ENCODE measurements at regions not wholly inside any gene's neighbourhood (a gene's known extent, or its start where the extent isn't known, plus 50 kb on each side); places are given as distances from the start of the nearest gene placed in this dataset.

- no peak overlapping the region for H3K14ac ChIP-seq (replicated peaks; ENCODE audit: low read depth, low read length)
- H4K20me1 ChIP-seq (ENCODE audit: insufficient read depth, low read length) = no peaks in the 10 kb centered on the region
- no peak overlapping the region for H3K4ac ChIP-seq (ENCODE audit: low read depth, low read length)
- ChIA-PET POLR2A (ENCODE audit: unreplicated experiment) (no interaction called here), CTCF (no interaction called here)
- no peak overlapping the region for H3K27ac ChIP-seq (ENCODE audit: insufficient read depth, low read length)
- H2BK120ac ChIP-seq (ENCODE audit: low read depth, low read length) = no peak overlapping the region
- ATAC-seq (ENCODE audit: low read depth) (no peak), DNase-seq (no peak)
- H2AFZ ChIP-seq (replicated peaks; ENCODE audit: low read length, poor library complexity) = no peak overlapping the region
- H3K4me2 ChIP-seq (ENCODE audit: low read depth, low read length) = no peak overlapping the region
- no peak overlapping the region for H3K4me3 ChIP-seq (ENCODE audit: insufficient read depth, low read depth, low read length)
- no peak overlapping the region for H4K91ac ChIP-seq (ENCODE audit: insufficient read depth, low read depth, low read length)
- no peak overlapping the region for H3K23ac ChIP-seq (ENCODE audit: low read depth, low read length)
- H2AK9ac ChIP-seq (replicated peaks; ENCODE audit: low read depth, low read length, poor library complexity) = no peak overlapping the region
- H2BK20ac ChIP-seq (ENCODE audit: low read depth, low read length) = no peak overlapping the region
- H3K18ac ChIP-seq (ENCODE audit: low read depth, low read length) = no peak overlapping the region
- H3K56ac ChIP-seq (ENCODE audit: extremely low read depth, insufficient read depth, low read length) = no peak overlapping the region
- H2BK5ac ChIP-seq (ENCODE audit: low read depth, low read length, poor library complexity, severe bottlenecking) = no peak overlapping the region
- no peaks in the 10 kb centered on the region for H3K36me3 ChIP-seq (ENCODE audit: control insufficient read depth, insufficient read depth, low read length)
- no peak for TF ChIP-seq RCOR1 (IDR thresholded peaks at IDR 0.05; ENCODE audit: insufficient replicate concordance, low read length)
- no peak for TF ChIP-seq SMC3 (IDR thresholded peaks at IDR 0.05; ENCODE audit: low read depth, low read length)
- no peak for TF ChIP-seq BHLHE40 (IDR thresholded peaks at IDR 0.05; ENCODE audit: low read depth, low read length)
- TF ChIP-seq POLR2A (IDR thresholded peaks at IDR 0.05; ENCODE audit: low read depth, low read length) = no peak
- no peak for TF ChIP-seq RFX5 (IDR thresholded peaks at IDR 0.05; ENCODE audit: low read depth, low read length)
- TF ChIP-seq CHD1 (IDR thresholded peaks at IDR 0.05; ENCODE audit: low read depth, low read length) = no peak
- TF ChIP-seq FOS (IDR thresholded peaks at IDR 0.05; ENCODE audit: low read depth, low read length) = no peak
- TF ChIP-seq USF2 (IDR thresholded peaks at IDR 0.05; ENCODE audit: low read depth, low read length) = no peak
- TF ChIP-seq RAD21 (IDR thresholded peaks at IDR 0.05; ENCODE audit: low read length) = no peak
- no peak for TF ChIP-seq NFE2L2 (IDR thresholded peaks at IDR 0.05; ENCODE audit: low read depth, low read length)
- TF ChIP-seq MAFK (IDR thresholded peaks at IDR 0.05; ENCODE audit: low read depth, low read length) = no peak
- no peak for TF ChIP-seq ELK1 (IDR thresholded peaks at IDR 0.05; ENCODE audit: borderline replicate concordance, low read depth, low read length)
- TF ChIP-seq MAZ (IDR thresholded peaks at IDR 0.05; ENCODE audit: borderline replicate concordance, low read depth, low read length) = no peak
- no peak for TF ChIP-seq MXI1 (IDR thresholded peaks at IDR 0.05; ENCODE audit: borderline replicate concordance, low read depth, low read length)
- H3K4me1 ChIP-seq (ENCODE audit: control insufficient read depth, insufficient read depth, low read length) = no peaks in the 10 kb centered on the region
- H2BK15ac ChIP-seq (ENCODE audit: low read depth, low read length) = no peak overlapping the region
- in situ Hi-C loops (cut with MboI; ENCODE audit: low sequenced_read_pairs) = no loop called here
- H3K9me3 ChIP-seq (ENCODE audit: control insufficient read depth, insufficient read depth, low read length) = 0 out of 2 replicates have a peak, but pooled peaks cover 1% of the 10 kb centered on the region
- dilution Hi-C loops (cut with HindIII; ENCODE audit: low sequenced_read_pairs, unreplicated experiment) = no loop called here
- intact Hi-C loops (cut with micrococcal nuclease) = no loop called here
- H3K9ac ChIP-seq (ENCODE audit: low read depth, low read length) = no peak overlapping the region
- no peaks in the 10 kb centered on the region for H3K27me3 ChIP-seq (ENCODE audit: control insufficient read depth, insufficient read depth, low read length)
- H4K5ac ChIP-seq (ENCODE audit: low read depth, low read length) = no peak overlapping the region
- no peaks in the 10 kb centered on the region for H3K79me1 ChIP-seq (ENCODE audit: low read depth in 1 of 2, low read length in 2 of 2)
- no peaks in the 10 kb centered on the region for H3K9me1 ChIP-seq (ENCODE audit: insufficient read depth, low read length)
- WGBS, 2 experiments (ENCODE audit: extremely low coverage in 2 of 2, insufficient read length in 1 of 2) = no CpG with 5 or more reads among the region's 3 CpGs
- no peak overlapping the region for H2AK5ac ChIP-seq (ENCODE audit: low read depth, low read length)
- no peak overlapping the region for H4K8ac ChIP-seq (ENCODE audit: low read depth in 2 of 2, low read length in 2 of 2)
- no TSS peak for BruUV-seq (replicated peaks)
These were observed 647.8 kb downstream of the TBC1D32 start for GRCh38 chr6:120686492-120686891.

All from IMR-90 (cell line).